Glutamatergic neuron (in vitro differentiated cells): ENCODE measurements at regions not wholly inside any gene's neighbourhood (a gene's known extent, or its start where the extent isn't known, plus 50 kb on each side); places are given as distances from the start of the nearest gene placed in this dataset.

Source experiments
- DNase-seq: peaks from one replicate; pipeline ENCODE4 v3.0.0; 2022
- H3K27ac Mint-ChIP-seq: one replicate; pipeline ENCODE4 v1.8.0; 2020; ENCODE audit warnings: mild to moderate bottlenecking, mixed read lengths, inconsistent platforms; ENCODE audit not compliant: unreplicated experiment
- H3K27me3 Mint-ChIP-seq: one replicate; pipeline ENCODE4 v1.8.0; 2020; ENCODE audit warnings: mild to moderate bottlenecking, moderate library complexity, mixed read lengths, inconsistent platforms; ENCODE audit not compliant: unreplicated experiment
- H3K36me3 Mint-ChIP-seq: one replicate; pipeline ENCODE4 v1.8.0; 2020; ENCODE audit warnings: mild to moderate bottlenecking, mixed read lengths, inconsistent platforms; ENCODE audit not compliant: unreplicated experiment
- H3K4me1 Mint-ChIP-seq: one replicate; pipeline ENCODE4 v1.8.0; 2020; ENCODE audit warnings: mild to moderate bottlenecking, low read depth, mixed read lengths, inconsistent platforms; ENCODE audit not compliant: unreplicated experiment
- H3K4me3 Mint-ChIP-seq: one replicate; pipeline ENCODE4 v1.8.0; 2020; ENCODE audit warnings: mild to moderate bottlenecking, mixed read lengths, inconsistent platforms; ENCODE audit not compliant: unreplicated experiment
- H3K9me3 Mint-ChIP-seq: one replicate; pipeline ENCODE4 v1.8.0; 2020; ENCODE audit warnings: mild to moderate bottlenecking, moderate library complexity, mixed read lengths, inconsistent platforms; ENCODE audit not compliant: unreplicated experiment
- TF ChIP-seq, protein P1 (sequence below): fragments of 200-600 bp; sonication (generic); IDR thresholded peaks from one replicate; pipeline ENCODE4 v1.5.0; 2021; ENCODE audit not compliant: partially characterized antibody, unreplicated experiment

DNA sequence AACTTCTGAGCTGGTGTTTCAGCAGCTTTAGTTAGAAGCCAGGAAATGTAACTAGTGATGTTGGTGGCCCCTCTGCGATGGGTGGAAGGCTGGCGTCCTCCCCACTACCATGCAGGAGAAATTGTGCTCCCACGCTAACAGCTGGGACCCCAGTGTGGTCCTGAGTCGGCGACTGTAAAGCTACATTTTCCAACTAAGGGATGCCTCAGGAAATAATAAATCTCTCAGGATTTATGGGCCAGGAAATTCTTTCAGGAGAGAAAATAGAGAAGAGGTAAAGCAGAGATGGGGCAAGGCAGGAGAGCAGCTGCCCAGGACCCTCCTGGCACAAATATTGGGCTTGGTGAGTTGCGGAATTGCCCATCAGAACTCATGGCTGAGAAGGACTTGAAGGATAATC, 186.9 kb downstream of the OPA1 start:
- Mint-ChIP-seq H3K27me3 (peaks cover 3% of the 10 kb centered on the region), H3K9me3 (peaks cover 5% of the 10 kb centered on the region), H3K36me3 (no peaks in the 10 kb centered on the region), H3K27ac (no peak overlapping the region), H3K4me1 (peaks cover 33% of the 10 kb centered on the region), H3K4me3 (no peak overlapping the region)
- no peak for DNase-seq
- TF ChIP-seq, protein P1, sequence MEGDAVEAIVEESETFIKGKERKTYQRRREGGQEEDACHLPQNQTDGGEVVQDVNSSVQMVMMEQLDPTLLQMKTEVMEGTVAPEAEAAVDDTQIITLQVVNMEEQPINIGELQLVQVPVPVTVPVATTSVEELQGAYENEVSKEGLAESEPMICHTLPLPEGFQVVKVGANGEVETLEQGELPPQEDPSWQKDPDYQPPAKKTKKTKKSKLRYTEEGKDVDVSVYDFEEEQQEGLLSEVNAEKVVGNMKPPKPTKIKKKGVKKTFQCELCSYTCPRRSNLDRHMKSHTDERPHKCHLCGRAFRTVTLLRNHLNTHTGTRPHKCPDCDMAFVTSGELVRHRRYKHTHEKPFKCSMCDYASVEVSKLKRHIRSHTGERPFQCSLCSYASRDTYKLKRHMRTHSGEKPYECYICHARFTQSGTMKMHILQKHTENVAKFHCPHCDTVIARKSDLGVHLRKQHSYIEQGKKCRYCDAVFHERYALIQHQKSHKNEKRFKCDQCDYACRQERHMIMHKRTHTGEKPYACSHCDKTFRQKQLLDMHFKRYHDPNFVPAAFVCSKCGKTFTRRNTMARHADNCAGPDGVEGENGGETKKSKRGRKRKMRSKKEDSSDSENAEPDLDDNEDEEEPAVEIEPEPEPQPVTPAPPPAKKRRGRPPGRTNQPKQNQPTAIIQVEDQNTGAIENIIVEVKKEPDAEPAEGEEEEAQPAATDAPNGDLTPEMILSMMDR, result no peak

GRCh38 chr3:193780397-193780796, 187.4 kb downstream of the OPA1 start:
- Mint-ChIP-seq H3K36me3 (no peaks in the 10 kb centered on the region), H3K9me3 (peaks cover 5% of the 10 kb centered on the region), H3K27me3 (peaks cover 2% of the 10 kb centered on the region), H3K4me3 (no peak overlapping the region), H3K27ac (no peak overlapping the region), H3K4me1 (peaks cover 33% of the 10 kb centered on the region)
- TF ChIP-seq, protein P1, result no peak
- no peak for DNase-seq

GRCh38 chr3:193780810-193781478, 187.9 kb downstream of the OPA1 start:
- Mint-ChIP-seq H3K4me3 (no peak overlapping the region), H3K27me3 (peaks cover 2% of the 10 kb centered on the region), H3K36me3 (no peaks in the 10 kb centered on the region), H3K9me3 (peaks cover 5% of the 10 kb centered on the region), H3K27ac (no peak overlapping the region), H3K4me1 (peaks cover 27% of the 10 kb centered on the region)
- peak; percentile 65 for DNase-seq
- TF ChIP-seq, protein P1, result peak; percentile 46

DNA sequence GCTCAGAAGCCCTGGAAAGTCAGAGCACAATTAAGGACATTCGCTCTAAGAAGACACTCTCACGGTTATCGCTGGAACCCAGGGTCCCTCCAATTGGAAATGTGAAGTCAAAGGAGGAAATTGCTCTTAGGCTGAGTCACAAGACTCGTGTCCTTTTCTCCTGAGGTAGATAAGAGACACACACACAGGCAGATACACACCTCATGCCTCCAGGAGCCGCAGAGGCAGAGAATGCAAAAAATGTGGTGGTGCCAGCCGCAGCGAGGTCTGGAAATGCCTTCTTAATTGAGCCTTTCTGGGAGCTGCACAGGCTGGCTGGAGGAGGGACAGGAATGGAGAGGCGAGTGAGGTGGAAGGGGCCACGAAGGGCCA, 189.3 kb downstream of the OPA1 start:
- TF ChIP-seq, protein P1, result no peak
- Mint-ChIP-seq H3K4me1 (peaks cover 15% of the 10 kb centered on the region), H3K27me3 (peaks cover 3% of the 10 kb centered on the region), H3K36me3 (no peaks in the 10 kb centered on the region), H3K4me3 (no peak overlapping the region), H3K9me3 (peaks cover 5% of the 10 kb centered on the region), H3K27ac (no peak overlapping the region)
- DNase-seq, result no peak

DNA sequence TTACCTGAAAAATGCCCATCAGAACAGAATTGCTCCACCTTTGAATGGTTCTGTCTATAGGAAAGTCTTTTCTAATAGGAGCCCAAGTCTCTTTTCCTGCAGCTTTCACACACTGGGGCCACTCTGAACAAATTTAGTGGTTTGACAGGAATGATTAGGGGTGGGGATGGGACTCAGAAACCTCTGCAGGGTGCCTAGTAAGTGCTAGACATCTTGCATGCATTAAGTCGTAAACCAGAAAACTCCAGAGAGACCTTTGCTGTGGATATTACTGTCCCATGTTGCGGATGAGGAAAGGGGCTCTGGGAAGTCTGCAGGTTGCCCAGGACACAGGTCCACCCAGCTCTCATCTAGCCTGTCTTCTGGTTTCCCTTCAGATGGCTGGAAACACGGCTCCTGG, 189.7 kb downstream of the OPA1 start:
- H3K36me3 Mint-ChIP-seq, result no peaks in the 10 kb centered on the region
- TF ChIP-seq, protein P1, result no peak
- H3K4me1 Mint-ChIP-seq, result peaks cover 10% of the 10 kb centered on the region
- no peak overlapping the region for H3K4me3 Mint-ChIP-seq
- H3K27ac Mint-ChIP-seq, result no peak overlapping the region
- DNase-seq, result no peak
- peaks cover 3% of the 10 kb centered on the region for H3K27me3 Mint-ChIP-seq
- H3K9me3 Mint-ChIP-seq, result peaks cover 3% of the 10 kb centered on the region
